Kasumi-1 (cell line): ENCODE measurements at regions not wholly inside any gene's neighbourhood (a gene's known extent, or its start where the extent isn't known, plus 50 kb on each side); places are given as distances from the start of the nearest gene placed in this dataset.

Experiments used
- DNase-seq, 2 experiments: peaks; one replicate each; lab custom pipeline; 2025; lab: John Stamatoyannopoulos, UW

DNA sequence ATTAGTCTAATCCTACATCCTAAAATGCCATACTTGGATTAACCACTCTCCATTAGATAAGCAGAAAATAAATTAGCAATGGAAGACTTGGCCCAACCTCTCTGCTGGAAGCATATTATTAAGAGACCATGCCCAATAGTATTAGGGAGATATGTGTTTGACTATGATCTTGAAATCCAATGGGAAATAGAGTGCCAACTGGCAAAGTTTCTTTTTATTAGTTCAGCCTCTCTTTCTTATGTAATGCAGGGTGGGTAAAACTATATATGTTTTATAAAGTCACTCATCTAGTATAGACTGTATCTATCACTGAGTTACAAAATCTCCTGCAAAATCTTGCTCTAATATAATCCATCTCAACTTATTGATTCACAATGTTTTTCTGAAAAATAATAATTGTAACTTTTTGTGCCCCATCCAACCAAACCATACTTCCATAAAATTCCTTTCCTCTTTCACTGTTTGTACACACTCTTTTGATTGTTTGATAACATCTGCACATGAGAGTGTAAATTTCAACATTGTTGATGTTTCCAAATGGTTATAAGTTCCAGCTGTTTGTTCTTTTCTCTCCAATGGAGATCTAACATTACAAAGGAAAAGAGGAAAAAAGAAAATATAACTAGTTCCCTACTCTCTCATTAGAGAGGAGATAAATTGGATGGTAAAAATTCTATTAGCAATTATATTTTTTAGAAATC lies 408.1 kb upstream of the ADGRL2 start:
- no peak for DNase-seq

DNA sequence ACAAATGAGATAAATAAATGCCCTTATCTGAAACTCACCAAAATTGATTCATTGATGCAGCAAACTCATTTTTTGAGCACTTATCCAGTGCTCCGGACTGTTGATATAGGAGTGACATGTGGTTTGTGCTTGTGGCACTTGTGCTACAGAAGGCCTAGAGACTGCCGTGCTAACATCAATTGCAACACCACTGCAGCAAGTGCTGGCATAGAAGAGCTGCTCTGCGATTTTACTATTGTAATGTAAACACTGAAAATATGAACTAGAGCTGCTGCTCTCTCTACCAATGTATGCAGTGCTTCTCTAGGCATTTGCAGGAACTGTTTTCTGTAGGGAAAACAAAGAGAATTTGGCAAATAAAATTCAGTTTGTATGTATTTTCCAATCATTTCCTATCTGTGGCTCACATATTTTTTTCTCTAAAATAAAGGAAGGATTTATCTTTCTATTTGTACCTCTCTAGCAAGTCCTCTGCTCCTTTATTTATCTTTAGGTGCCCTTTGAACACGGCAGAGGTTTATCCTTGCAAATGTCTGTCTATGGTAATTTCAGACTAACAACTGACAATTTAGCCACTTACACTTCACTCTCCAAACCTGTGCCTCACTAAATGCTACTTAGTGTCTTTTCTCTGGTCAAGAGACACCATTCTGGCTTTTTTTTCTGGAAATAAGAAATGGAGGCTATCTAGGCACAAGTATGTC lies 409.5 kb upstream of the ADGRL2 start:
- DNase-seq, result no peak

DNA sequence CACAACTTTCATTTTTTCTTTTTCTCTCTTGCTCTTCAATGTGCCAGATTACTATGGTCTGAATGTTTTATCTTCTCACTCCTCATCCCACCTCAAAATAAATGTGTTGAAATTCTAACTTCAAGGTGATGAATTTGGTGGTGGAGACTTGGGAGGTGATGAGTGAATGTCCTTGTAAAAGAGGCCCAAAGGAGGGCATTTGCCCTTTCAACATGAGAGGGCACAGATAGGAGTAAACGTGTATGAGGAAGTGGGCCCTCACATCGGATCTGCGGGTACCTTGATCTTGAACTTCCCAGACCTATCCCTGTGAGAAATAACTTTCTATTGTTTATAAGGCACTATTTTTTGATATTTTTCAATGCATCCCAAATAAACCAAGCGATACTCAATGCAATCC lies 412.3 kb upstream of the ADGRL2 start:
- DNase-seq, result no peak

DNA sequence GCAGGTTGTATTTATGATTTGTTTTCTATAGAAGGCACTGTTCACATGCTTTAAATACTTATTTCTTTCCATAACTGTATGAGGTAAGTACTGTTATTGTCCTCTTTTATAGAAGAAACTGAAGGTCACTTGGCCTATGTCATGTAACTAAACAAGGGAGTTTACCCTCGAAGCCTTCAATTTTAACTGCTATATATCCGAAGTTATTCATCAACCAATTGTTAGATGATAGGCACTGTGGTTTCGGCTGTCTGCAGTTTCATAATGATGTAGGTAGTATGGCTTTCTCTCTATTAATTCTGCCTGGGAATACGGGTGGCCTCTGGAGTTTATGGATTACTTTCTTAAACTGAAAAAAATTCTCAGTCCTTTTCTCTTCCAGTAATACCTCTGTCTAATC lies 413.3 kb upstream of the ADGRL2 start:
- no peak for DNase-seq

DNA sequence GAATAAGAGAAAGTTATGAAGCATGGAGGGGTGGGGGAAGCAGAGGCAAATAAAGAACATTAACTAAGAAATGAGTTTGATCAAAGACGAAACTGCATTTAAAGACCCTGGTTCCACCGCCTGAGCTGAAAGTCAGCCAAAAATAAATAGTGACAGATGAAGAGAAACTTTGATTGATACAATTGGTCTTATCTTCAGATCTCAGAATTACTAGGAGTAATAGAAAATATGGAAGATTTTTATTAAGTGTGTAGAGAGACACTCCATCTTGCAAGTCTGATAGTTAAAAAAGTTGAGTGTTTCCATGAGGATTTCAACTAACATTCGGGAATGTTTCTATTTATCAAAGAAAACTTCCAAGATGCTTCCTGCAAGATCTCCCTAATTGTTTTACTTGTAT lies 418.2 kb upstream of the ADGRL2 start:
- DNase-seq, result no peak

DNA sequence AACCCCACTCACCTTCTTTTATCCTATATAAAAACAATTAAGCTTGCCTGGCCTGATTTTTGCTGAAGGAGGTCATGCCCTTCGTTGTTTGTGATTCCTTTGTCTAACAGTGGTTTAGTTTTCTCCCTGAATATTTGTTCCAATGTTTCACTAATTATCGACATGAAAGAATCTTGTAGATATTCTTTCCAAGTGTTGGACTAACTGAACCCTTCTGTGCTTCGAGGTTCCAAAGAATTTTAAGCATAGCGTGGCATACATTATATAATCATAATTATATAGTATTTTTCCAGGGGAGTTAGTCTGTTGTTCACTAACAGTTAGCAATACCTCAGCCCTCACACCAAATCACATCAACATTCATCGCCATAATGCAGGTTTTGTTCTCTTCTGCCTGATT lies 418.9 kb upstream of the ADGRL2 start:
- DNase-seq, result no peak

DNA sequence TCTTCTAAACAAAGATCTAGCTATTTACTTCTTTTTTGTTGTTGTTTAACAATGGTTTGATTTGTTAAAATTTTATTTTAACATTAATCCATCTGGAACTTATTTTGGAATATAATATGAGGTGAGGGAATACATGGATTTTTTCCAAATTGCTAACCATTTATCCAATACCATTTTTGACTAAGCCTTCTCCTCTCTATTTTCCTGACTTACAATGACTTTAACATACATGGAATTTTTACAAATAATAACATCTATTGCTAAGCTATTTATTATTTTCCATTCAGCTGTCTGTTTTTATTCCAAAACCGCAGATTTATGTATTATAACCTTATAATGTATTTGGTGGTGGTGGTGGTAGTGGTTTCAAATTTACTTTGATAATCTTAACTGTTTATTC lies 420.3 kb upstream of the ADGRL2 start:
- no peak for DNase-seq

DNA sequence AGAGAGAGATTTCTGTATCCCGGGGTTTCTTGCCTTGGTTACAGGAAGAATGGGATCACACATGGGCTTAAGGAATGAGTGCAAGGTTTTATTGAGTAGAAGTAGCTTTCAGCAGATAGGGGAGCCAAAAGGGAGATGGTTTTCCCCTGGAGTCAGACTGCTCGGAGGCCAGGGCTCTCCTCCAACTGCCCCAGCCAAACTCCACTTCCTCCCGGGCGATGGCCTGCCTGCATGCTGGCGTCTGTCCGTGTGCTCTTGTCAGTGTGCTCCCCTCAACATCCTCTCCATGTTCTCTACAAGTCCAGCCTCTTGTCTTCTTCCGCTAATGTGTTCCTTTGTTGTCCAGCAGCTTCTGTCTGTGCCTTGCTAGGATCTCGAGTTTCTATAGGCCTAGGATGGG lies 421.3 kb upstream of the ADGRL2 start:
- no peak for DNase-seq

DNA sequence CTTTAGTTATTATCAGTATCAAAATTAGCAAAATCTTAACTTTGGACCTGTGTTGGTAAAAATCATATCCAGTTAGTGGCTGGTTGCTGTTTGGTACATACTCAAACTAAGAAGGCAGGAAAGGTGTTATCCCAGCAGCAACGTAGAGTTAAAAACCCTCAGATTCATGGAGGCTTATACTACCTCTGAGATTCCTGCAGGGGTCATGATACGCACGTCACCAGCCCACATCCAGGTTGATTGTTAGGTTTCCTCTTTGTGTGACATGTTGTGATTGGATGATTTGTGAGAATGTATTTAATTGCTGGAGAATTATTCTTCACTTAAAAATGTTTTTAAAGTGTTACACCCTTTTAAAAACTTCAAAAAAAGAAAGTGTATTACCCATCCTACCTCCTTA lies 423.3 kb upstream of the ADGRL2 start:
- DNase-seq, result no peak

DNA sequence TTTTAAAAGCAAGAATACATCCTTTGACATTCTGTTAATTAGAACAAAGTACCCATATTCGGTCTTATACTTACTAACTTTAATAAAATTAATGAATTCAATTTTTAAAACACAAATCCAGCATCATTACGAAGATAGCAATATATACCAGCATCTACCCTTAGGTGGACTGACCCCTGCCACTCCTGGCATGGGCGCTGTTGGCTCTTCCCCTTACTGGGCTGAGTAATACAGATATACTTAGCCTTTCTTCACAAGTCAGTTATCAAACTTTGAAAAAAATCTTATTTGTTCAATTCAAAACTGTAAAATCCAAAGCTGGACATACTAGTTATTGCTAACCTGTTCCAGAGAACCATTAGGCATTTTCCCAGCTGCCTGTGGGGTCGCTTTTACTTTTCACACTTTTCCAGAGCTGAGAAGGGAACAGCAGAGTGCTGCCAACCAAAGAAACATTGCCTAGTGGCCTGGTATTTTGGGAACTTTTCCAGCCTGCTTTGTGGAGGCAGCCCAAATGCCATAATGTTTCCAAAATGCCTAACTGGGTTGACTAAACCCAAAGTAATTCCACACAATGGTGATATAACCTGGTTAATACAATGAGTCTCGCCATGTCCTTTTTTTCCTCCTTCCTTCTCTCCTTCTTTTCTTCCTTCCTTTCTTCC lies 424.7 kb upstream of the ADGRL2 start:
- no peak for DNase-seq

DNA sequence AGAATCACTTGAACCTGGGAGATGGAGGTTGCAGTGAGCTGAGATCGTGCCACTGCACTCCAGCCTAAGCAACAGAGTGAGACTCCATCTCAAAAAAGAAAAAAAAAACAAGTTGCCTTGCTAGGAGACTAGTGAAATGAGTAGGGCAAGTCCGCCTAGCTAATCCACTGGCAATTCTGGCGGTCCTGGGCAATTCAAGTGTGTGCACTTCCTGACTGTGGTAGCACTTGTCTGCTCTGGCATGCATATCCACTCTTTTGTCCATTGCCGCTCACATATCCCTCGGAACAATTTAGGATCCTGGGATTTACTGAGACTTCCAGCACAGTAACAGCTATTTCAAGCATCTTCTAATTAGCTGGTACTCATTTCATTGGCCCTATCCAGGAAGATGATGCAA lies 426.3 kb upstream of the ADGRL2 start:
- no peak for DNase-seq

DNA sequence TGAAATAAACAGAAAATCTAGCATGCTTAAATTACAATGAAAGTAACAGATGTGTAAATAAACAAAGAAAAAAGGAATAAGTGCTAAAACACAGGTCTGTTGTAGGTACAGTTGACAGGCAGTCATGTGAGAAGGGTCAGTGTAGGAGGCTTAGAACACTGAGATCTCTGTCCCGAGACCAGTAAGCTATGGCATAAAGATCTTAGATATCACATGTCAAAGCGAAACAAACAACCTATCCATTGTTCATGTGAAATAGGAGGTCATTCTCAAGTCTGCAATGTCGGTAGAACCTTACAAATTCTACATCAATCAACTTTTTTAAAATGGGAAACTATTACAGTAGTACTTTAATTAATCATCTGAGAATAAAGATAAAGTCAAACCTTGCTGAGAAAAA lies 428.9 kb upstream of the ADGRL2 start:
- no peak for DNase-seq

DNA sequence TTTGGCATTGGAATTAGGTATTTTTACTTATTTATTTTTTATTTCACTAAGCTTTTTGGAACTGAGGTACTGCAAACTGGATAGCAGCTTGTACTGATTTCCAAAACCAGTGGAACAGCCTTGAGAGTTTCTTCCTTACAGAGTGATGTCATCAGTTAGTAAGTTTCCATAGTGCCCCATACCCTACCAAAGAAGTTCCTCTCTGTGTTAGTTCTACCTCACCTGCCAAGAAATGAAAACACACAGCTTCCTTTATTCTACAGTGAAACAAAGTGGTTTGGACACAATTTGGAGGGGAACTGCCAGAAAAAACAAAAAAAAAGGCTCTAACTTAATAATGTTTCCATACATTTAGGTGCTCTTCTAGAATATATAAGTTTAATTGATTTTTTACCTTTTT lies 430.9 kb upstream of the ADGRL2 start:
- no peak for DNase-seq

DNA sequence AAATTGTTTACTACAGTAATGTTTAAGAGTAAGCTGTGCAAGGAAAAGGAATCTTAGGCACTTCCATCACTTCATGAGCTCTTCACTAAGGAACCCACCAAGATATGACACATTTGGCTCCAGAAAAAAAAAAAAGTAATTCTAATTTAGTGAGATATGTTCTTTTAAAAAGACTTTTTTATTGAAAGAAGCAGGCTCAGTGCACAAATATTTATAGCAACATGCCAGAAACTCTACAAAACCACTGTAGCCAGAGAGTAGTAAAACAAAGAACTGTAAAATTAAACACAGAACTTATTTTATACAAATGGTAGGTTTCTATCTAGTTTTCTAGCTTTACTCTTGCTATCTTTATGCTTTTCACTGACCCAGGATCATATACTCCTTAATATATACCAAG lies 434.6 kb upstream of the ADGRL2 start:
- no peak for DNase-seq

DNA sequence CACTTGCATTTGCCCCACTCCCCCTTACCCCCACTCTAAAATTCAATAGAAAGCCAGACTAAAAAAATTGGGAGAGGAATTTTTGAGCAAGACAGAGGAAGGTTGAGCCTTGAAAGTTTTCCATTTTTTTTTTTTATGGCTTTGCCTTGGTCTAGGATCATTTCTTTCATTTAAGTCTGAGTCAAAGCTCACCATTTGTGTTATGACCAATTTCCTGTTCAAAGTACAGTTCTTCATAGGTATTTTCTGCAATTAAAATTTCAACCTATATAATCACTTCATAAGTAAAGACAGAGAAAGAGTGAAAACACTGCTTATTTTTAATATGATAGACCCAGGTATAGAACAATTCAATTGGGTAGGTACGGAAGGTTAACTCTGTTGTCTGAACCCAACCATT lies 436.6 kb upstream of the ADGRL2 start:
- no peak for DNase-seq

DNA sequence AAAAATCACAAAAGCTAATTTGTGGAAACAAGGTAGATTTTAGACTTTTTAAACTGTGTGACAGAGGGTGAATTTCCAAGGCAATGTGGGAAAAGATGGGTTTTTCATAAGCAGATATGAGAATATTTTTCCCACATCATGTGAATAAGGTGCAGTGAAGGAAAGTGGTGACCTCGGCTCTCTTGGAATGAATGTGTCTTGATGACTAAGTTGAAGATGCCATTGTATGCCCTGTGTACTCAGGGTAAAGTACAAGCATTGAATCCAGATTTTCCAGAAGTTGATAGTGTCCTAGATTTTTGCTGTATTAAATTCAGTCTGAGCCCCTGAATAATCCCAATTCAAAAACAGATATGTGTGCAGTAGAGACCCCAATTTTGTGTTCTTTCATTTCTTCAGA lies 442.6 kb upstream of the ADGRL2 start:
- DNase-seq, result no peak

DNA sequence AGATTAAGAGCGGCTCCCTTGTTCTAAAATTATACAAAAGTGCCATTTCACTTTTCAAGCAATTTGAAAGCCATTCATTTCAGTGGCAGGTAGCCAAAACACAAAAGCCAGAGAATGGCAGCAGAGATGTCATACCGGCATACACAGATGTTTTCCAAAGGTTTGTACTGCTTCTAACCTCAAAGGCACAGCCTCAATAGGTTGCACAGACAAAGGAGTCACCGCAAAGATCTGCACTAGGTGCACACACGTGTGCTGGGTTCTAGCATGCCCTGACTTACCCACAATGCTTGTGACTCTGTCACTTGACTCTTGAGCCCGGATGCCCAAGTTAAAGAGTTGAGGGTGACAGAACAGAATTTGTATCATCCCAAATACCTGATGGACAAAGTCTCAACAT lies 448.9 kb upstream of the ADGRL2 start:
- DNase-seq, result no peak

DNA sequence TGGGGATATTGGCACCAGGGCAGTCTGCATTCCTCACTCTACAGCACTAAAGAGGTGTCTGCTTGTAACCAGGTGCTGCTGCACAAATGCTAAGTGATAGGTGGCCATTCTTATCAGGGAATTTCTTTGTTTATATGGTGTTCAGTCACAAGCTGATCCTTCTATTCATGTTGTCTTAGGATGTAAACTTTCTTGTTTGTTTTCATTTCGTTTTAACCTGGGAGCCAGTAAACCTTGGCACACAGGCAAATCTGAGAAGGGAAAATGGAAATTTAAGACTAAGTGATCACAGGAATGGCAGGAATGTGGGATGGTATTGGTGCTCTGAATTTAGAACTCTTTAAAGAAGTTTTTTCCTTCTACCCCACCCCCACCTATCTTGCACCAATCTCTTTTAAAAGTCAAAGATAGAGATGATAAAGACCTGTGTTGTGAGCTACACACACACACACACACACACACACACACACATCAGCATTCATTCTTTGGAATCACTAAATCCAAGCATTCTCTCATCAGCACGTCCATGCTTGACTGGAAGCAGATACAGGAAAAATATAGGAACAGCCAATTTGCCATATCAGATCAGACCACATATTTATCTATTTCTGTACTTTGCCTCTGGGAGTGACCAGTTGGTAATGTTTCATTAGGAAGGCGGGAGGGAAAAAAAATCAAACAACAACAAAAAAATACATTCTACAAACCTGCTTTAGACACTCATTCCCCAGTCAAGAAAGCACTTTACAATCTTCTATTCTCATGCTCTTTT lies 451.4 kb upstream of the ADGRL2 start:
- no peak for DNase-seq

DNA sequence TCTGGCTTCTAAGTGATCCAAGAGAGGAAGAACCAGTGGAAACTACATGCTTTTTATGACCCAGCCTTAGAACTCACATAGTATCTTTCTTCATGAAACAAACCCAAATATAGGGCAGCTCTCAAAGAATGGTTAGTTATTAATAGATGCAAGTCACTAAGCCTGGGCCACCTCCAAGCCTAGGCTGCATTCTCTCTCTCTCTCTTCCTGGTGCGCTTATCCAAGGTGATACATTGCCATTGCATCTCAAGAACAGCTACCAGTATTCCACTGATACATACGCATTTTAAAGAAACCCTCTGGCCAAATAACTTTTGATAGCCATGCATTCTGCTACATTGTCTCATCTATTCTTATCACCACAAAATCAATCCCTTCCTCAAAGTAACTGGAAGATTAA lies 455.6 kb upstream of the ADGRL2 start:
- no peak for DNase-seq

DNA sequence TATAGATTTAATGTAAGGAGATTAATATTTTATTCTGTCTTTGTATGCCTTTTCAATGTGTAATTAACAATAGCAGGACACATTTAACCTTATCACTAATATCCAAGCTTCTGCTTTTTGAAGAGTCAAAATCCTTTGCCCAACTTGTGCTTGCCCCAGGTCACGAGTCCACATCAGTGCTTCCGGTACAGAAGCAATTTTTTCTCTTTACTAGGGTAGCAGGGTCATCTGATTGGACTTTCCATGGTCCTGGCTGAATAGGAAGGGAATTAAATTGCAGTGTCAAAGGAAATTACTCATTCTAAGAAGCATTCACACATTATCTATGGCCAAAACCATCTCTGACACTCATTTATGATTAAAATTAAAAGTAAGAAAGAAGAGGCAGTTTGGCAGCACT lies 460.5 kb upstream of the ADGRL2 start:
- DNase-seq, result no peak

DNA sequence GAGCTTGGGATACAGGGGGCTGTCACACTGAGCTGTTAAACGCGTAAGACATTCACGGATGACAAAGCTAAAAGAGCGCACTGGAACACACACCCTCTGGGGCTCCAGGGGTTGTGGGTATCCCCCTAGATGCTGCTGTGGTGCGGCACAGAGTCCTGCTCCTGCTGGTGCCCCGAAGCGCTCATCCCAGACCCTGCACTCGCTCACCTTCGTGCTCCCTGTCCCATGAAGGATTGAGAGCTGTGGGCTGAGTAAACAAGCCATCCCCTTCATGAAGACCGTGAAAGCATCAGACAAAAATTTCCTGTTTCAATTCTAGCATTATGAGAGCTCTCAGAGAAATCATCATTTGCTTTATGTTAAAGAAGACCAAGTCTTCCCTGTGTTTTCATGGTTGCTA lies 463.5 kb upstream of the ADGRL2 start:
- no peak for DNase-seq

DNA sequence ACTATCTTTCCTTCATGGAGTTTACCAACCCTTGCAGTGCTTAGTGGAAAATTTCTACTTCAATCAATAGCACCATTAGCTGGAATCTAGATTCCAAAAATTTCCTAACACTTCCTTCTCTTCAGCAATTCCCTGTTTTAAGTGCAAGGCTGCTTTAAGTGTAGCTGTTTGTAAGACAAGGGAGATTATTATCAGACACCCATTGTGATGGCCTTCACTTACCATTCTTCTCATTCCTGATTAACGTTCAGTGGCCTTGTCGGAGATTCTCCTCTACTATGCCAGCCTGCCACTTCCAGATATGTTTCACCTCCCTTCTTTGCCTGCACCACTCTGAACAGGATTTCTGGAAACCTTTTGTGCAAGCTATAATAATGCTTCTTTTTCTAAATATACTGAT lies 464.9 kb upstream of the ADGRL2 start:
- DNase-seq, result no peak

DNA sequence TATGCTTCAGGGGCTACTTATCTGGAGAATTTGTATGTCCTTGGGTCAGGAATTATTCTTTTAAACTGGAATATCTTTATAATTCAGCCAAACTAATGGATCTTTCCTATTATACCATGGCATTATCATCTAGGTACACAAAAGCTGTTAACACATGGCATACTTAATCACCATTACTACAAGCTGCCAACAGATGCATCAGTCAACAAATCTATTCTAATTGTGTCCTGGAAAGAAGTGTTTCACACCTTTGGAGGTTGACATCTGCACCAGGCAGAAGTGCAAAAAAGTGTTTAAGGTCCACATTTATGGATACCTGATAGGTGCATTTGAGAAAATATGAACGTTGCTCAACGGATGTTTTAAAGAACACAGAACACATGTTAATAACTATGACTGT lies 470.2 kb upstream of the ADGRL2 start:
- no peak for DNase-seq
